WTC11 (cell line): ENCODE measurements at regions not wholly inside any gene's neighbourhood (a gene's known extent, or its start where the extent isn't known, plus 50 kb on each side); places are given as distances from the start of the nearest gene placed in this dataset.
"Not testable (repeated sequence)": the region's sequence is repeated elsewhere in the genome, so short reads cannot be mapped to it uniquely, and the experiment has no call there.

ENCODE experiments used
- ATAC-seq: fragments of 200-7000 bp; cut with Tn5 transposase; 2 replicates; pipeline ENCODE4 v1.10.0; 2021; ENCODE audit warnings: mild to moderate bottlenecking, moderate library complexity
- CTCF ChIA-PET: fragments of 300-600 bp; sonication (Branson Sonifier 250); formaldehyde crosslinking; loops from one replicate; lab custom pipeline; 2021; ENCODE audit warnings: antibody characterized with exemption; lab: Charles Lee
- POLR2A ChIA-PET: fragments of 350-600 bp; sonication (Branson Sonifier 250); formaldehyde crosslinking; loops from one replicate; lab custom pipeline; 2021; ENCODE audit warnings: antibody characterized with exemption; lab: Charles Lee
- DNase-seq: peaks from one replicate; pipeline ENCODE4 v3.0.0; 2021; ENCODE audit warnings: low spot score
- H3K27ac Mint-ChIP-seq: 2 replicates; pipeline ENCODE4 v1.8.0; 2021; ENCODE audit warnings: mixed read lengths
- H3K27me3 Mint-ChIP-seq: 2 replicates; pipeline ENCODE4 v1.8.0; 2021; ENCODE audit warnings: low read depth, mild to moderate bottlenecking, moderate library complexity, mixed read lengths
- H3K36me3 Mint-ChIP-seq: 2 replicates; pipeline ENCODE4 v1.8.0; 2021; ENCODE audit warnings: mixed read lengths
- H3K4me1 Mint-ChIP-seq: 2 replicates; pipeline ENCODE4 v1.8.0; 2022; ENCODE audit warnings: mixed read lengths
- H3K4me3 Mint-ChIP-seq: 2 replicates; pipeline ENCODE4 v1.8.0; 2021; ENCODE audit warnings: mild to moderate bottlenecking, moderate library complexity, mixed read lengths
- H3K9me3 Mint-ChIP-seq: 2 replicates; pipeline ENCODE4 v1.8.0; 2021; ENCODE audit warnings: mixed read lengths
- GABPB1 ChIP-seq: sonication (generic); formaldehyde crosslinking; IDR thresholded peaks from 2 replicates; pipeline ENCODE4 v1.8.1; 2023; ENCODE audit warnings: mild to moderate bottlenecking, missing genetic modification reagents
- SMAD4 ChIP-seq: sonication (generic); formaldehyde crosslinking; IDR thresholded peaks from 2 replicates; pipeline ENCODE4 v1.8.0; 2022; ENCODE audit warnings: mild to moderate bottlenecking, missing genetic modification reagents
- TCF7 ChIP-seq: sonication (generic); formaldehyde crosslinking; IDR thresholded peaks from 2 replicates; pipeline ENCODE4 v1.8.0; 2022; ENCODE audit warnings: mild to moderate bottlenecking, low read depth, missing genetic modification reagents, moderate library complexity
- TEAD1 ChIP-seq: sonication (generic); formaldehyde crosslinking; IDR thresholded peaks from 2 replicates; pipeline ENCODE4 v1.8.0; 2022; ENCODE audit warnings: mild to moderate bottlenecking, missing genetic modification reagents
- ZNF263 ChIP-seq: sonication (generic); formaldehyde crosslinking; IDR thresholded peaks from 2 replicates; pipeline ENCODE4 v1.8.1; 2022; ENCODE audit warnings: low read depth, mild to moderate bottlenecking, moderate library complexity, missing genetic modification reagents
- ZNF317 ChIP-seq: sonication (generic); formaldehyde crosslinking; IDR thresholded peaks from 2 replicates; pipeline ENCODE4 v1.8.1; 2023; ENCODE audit warnings: low read depth, mild to moderate bottlenecking, moderate library complexity, missing genetic modification reagents, borderline replicate concordance
- ZNF671 ChIP-seq: fragments of 250-450 bp; sonication (Bioruptor Pico); IDR thresholded peaks from 2 replicates; pipeline ENCODE4 v1.8.0; 2021; ENCODE audit warnings: mild to moderate bottlenecking
- TF ChIP-seq, protein P1 (sequence below): sonication (generic); formaldehyde crosslinking; IDR thresholded peaks from 2 replicates; pipeline ENCODE4 v1.8.0; 2022; ENCODE audit warnings: mild to moderate bottlenecking, missing genetic modification reagents
- TF ChIP-seq, protein P2 (sequence below): sonication (generic); formaldehyde crosslinking; IDR thresholded peaks from 2 replicates; pipeline ENCODE4 v1.8.1; 2023; ENCODE audit warnings: mild to moderate bottlenecking, missing genetic modification reagents, moderate library complexity
- TF ChIP-seq, protein P3 (sequence below): sonication (generic); formaldehyde crosslinking; IDR thresholded peaks from 2 replicates; pipeline ENCODE4 v1.8.1; 2023; ENCODE audit warnings: mild to moderate bottlenecking, moderate library complexity, missing genetic modification reagents
- TF ChIP-seq, protein P4 (sequence below): sonication (generic); formaldehyde crosslinking; IDR thresholded peaks from 2 replicates; pipeline ENCODE4 v1.8.0; 2023; ENCODE audit warnings: mild to moderate bottlenecking, missing genetic modification reagents
- TF ChIP-seq, protein P5 (sequence below): fragments of 250-450 bp; sonication (Bioruptor Pico); IDR thresholded peaks from 2 replicates; pipeline ENCODE4 v1.9.0; 2021; ENCODE audit warnings: moderate library complexity, mild to moderate bottlenecking, inconsistent platforms, borderline replicate concordance
- TF ChIP-seq, protein P6 (sequence below): sonication (generic); formaldehyde crosslinking; IDR thresholded peaks from 2 replicates; pipeline ENCODE4 v1.8.1; 2023; ENCODE audit warnings: mild to moderate bottlenecking, missing genetic modification reagents, borderline replicate concordance

DNA sequence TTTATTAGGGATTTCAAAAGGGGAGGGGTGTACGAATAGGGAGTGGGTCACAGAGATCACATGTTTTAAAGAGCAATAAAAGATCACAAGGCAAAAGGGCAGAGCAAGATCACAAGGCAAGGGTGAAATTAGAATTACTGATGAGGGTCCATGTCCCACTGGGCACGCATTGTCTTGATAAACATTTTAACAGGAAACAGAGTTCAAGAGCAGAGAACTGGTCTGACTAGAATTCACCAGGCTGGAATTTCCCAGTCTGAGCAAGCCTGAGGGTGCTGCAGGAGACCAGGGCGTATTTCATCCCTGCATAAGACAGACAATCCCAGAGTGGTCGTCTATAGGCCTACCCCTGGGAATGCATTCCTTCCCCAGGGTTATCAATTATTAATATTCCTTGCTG is 844.7 kb downstream of the PLOD2 start:
- peak overlapping the region; percentile 72 for H3K27ac Mint-ChIP-seq
- peaks cover 32% of the 10 kb centered on the region for H3K36me3 Mint-ChIP-seq
- CTCF ChIA-PET, H3K27me3 Mint-ChIP-seq, POLR2A ChIA-PET: not testable (repeated sequence)
- peaks cover 41% of the 10 kb centered on the region for H3K4me1 Mint-ChIP-seq
- peaks cover 37% of the 10 kb centered on the region for H3K9me3 Mint-ChIP-seq
- TF ChIP-seq, protein P1, sequence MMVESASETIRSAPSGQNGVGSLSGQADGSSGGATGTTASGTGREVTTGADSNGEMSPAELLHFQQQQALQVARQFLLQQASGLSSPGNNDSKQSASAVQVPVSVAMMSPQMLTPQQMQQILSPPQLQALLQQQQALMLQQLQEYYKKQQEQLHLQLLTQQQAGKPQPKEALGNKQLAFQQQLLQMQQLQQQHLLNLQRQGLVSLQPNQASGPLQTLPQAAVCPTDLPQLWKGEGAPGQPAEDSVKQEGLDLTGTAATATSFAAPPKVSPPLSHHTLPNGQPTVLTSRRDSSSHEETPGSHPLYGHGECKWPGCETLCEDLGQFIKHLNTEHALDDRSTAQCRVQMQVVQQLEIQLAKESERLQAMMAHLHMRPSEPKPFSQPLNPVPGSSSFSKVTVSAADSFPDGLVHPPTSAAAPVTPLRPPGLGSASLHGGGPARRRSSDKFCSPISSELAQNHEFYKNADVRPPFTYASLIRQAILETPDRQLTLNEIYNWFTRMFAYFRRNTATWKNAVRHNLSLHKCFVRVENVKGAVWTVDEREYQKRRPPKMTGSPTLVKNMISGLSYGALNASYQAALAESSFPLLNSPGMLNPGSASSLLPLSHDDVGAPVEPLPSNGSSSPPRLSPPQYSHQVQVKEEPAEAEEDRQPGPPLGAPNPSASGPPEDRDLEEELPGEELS: peak; percentile 34; the same call in 1 of the 2 replicates
- TF ChIP-seq TEAD1 (CRISPR knock-in tag): peak; percentile 44; the same call in 1 of the 2 replicates
- TF ChIP-seq, protein P2, sequence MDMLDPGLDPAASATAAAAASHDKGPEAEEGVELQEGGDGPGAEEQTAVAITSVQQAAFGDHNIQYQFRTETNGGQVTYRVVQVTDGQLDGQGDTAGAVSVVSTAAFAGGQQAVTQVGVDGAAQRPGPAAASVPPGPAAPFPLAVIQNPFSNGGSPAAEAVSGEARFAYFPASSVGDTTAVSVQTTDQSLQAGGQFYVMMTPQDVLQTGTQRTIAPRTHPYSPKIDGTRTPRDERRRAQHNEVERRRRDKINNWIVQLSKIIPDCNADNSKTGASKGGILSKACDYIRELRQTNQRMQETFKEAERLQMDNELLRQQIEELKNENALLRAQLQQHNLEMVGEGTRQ (CRISPR knock-in tag): peak; percentile 56
- peak; percentile 60 for DNase-seq
- peak; percentile 95 for ATAC-seq
- peak overlapping the region; percentile 4; the same call in 1 of the 2 replicates for H3K4me3 Mint-ChIP-seq

DNA sequence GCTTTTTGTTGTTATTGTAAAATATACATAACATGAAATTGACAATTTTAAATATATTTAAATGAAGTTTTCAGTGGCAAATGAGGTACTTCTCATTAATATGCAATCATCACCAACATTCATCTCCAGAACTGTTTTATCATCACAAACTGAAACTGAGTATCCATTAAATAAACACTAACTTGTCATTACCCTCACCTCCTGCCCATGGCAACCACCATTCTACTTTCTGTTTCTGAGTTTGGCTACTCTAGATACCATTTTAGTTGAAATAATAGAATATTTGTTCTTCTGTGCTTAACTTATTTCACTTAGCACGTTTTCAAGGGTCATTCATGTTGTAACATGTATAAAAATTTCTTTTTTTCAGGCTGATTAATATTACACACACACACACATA is 834.3 kb downstream of the PLOD2 start:
- POLR2A ChIA-PET: no interaction called here

DNA sequence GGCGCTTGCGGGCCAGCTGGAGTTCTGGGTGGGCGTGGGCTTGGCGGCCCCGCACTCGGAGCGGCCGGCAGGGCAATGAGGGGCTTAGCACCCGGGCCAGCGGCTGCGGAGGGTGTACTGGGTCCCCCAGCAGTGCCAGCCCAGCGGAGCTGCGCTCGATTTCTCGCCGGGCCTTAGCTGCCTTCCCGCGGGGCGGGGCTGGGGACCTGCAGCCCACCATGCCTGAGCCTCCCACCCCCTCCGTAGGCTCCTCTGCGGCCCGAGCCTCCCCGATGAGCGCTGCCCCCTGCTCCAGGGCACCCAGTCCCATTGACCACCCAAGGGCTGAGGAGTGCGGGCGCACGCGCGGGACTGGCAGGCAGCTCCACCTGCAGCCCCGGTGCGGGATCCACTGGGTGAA is 827.6 kb downstream of the PLOD2 start:
- H3K27ac Mint-ChIP-seq, H3K4me1 Mint-ChIP-seq, H3K4me3 Mint-ChIP-seq, ATAC-seq, H3K36me3 Mint-ChIP-seq, H3K27me3 Mint-ChIP-seq, H3K9me3 Mint-ChIP-seq: not testable (repeated sequence)
- peak; percentile 12 for DNase-seq
- CTCF ChIA-PET: interaction anchor here (0.8 kb wide), 1 partner anchor 67 kb away, joined by 3 read pairs; no protein-coding TSS in a partner anchor
- POLR2A ChIA-PET: interaction anchor here (0.6 to 0.7 kb wide), 2 partner anchors 9 to 444 kb away, joined by 3 to 5 read pairs; no protein-coding TSS in a partner anchor

More for the DNA sequence above, 834.3 kb downstream of the PLOD2 start:
- Mint-ChIP-seq H3K27me3 (no peaks in the 10 kb centered on the region), H3K27ac (no peak overlapping the region), H3K4me1 (no peaks in the 10 kb centered on the region), H3K4me3 (no peak overlapping the region), H3K36me3 (no peaks in the 10 kb centered on the region), H3K9me3 (no peaks in the 10 kb centered on the region)
- no peak for ATAC-seq
- CTCF ChIA-PET: no interaction called here
- TF ChIP-seq, protein P3, sequence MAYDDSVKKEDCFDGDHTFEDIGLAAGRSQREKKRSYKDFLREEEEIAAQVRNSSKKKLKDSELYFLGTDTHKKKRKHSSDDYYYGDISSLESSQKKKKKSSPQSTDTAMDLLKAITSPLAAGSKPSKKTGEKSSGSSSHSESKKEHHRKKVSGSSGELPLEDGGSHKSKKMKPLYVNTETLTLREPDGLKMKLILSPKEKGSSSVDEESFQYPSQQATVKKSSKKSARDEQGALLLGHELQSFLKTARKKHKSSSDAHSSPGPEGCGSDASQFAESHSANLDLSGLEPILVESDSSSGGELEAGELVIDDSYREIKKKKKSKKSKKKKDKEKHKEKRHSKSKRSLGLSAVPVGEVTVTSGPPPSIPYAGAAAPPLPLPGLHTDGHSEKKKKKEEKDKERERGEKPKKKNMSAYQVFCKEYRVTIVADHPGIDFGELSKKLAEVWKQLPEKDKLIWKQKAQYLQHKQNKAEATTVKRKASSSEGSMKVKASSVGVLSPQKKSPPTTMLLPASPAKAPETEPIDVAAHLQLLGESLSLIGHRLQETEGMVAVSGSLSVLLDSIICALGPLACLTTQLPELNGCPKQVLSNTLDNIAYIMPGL: no peak
- TF ChIP-seq ZNF263 (CRISPR knock-in tag) (no peak), TCF7 (no peak), ZNF317 (CRISPR knock-in tag) (no peak), GABPB1 (CRISPR knock-in tag) (no peak), ZNF671 (no peak), SMAD4 (no peak)
- TF ChIP-seq, protein P4, sequence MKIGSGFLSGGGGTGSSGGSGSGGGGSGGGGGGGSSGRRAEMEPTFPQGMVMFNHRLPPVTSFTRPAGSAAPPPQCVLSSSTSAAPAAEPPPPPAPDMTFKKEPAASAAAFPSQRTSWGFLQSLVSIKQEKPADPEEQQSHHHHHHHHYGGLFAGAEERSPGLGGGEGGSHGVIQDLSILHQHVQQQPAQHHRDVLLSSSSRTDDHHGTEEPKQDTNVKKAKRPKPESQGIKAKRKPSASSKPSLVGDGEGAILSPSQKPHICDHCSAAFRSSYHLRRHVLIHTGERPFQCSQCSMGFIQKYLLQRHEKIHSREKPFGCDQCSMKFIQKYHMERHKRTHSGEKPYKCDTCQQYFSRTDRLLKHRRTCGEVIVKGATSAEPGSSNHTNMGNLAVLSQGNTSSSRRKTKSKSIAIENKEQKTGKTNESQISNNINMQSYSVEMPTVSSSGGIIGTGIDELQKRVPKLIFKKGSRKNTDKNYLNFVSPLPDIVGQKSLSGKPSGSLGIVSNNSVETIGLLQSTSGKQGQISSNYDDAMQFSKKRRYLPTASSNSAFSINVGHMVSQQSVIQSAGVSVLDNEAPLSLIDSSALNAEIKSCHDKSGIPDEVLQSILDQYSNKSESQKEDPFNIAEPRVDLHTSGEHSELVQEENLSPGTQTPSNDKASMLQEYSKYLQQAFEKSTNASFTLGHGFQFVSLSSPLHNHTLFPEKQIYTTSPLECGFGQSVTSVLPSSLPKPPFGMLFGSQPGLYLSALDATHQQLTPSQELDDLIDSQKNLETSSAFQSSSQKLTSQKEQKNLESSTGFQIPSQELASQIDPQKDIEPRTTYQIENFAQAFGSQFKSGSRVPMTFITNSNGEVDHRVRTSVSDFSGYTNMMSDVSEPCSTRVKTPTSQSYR (CRISPR knock-in tag): no peak
- TF ChIP-seq, protein P5, sequence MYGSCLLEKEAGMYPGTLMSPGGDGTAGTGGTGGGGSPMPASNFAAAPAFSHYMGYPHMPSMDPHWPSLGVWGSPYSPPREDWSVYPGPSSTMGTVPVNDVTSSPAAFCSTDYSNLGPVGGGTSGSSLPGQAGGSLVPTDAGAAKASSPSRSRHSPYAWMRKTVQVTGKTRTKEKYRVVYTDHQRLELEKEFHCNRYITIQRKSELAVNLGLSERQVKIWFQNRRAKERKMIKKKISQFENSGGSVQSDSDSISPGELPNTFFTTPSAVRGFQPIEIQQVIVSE (CRISPR knock-in tag): no peak
- TF ChIP-seq, protein P6, sequence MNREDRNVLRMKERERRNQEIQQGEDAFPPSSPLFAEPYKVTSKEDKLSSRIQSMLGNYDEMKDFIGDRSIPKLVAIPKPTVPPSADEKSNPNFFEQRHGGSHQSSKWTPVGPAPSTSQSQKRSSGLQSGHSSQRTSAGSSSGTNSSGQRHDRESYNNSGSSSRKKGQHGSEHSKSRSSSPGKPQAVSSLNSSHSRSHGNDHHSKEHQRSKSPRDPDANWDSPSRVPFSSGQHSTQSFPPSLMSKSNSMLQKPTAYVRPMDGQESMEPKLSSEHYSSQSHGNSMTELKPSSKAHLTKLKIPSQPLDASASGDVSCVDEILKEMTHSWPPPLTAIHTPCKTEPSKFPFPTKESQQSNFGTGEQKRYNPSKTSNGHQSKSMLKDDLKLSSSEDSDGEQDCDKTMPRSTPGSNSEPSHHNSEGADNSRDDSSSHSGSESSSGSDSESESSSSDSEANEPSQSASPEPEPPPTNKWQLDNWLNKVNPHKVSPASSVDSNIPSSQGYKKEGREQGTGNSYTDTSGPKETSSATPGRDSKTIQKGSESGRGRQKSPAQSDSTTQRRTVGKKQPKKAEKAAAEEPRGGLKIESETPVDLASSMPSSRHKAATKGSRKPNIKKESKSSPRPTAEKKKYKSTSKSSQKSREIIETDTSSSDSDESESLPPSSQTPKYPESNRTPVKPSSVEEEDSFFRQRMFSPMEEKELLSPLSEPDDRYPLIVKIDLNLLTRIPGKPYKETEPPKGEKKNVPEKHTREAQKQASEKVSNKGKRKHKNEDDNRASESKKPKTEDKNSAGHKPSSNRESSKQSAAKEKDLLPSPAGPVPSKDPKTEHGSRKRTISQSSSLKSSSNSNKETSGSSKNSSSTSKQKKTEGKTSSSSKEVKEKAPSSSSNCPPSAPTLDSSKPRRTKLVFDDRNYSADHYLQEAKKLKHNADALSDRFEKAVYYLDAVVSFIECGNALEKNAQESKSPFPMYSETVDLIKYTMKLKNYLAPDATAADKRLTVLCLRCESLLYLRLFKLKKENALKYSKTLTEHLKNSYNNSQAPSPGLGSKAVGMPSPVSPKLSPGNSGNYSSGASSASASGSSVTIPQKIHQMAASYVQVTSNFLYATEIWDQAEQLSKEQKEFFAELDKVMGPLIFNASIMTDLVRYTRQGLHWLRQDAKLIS: no peak
- no peak for DNase-seq
